Endothelial cell of umbilical vein (primary cell): ENCODE measurements at regions not wholly inside any gene's neighbourhood (a gene's known extent, or its start where the extent isn't known, plus 50 kb on each side); places are given as distances from the start of the nearest gene placed in this dataset.

ENCODE experiments used
- BruUV-seq: library from RNA; stranded (reverse); fragments of 400-500 nt; replicated peaks from 2 replicates; lab custom pipeline; 2021; lab: Mats Ljungman, UMichigan
- CTCF ChIA-PET: fragments of 300-600, 350-600 bp; sonication (Branson Sonifier 250); formaldehyde crosslinking; loops from one replicate; lab custom pipeline; 2021; ENCODE audit warnings: antibody characterized with exemption, inconsistent platforms; lab: Charles Lee
- POLR2A ChIA-PET: fragments of 300-600, 350-600 bp; sonication (Branson Sonifier 250); formaldehyde crosslinking; loops from one replicate; lab custom pipeline; 2021; ENCODE audit warnings: antibody characterized with exemption, inconsistent platforms; lab: Charles Lee
- DNase-seq: peaks from one replicate; pipeline ENCODE4 v3.0.0-alpha.2; 2011; ENCODE audit warnings: low read depth, low spot score
- FAIRE-seq: peaks from 2 replicates; lab custom pipeline; 2011; peaks lifted over from hg19 to GRCh38; lab: Jason Lieb, UNC
- H2AFZ ChIP-seq: 2 replicates; pipeline ENCODE4 v1.6.0; 2012; ENCODE audit warnings: low read depth, low read length, control low read depth, inconsistent platforms
- H3K27ac ChIP-seq: 2 replicates; pipeline ENCODE4 v1.5.1; 2011; ENCODE audit warnings: low read depth, mild to moderate bottlenecking, control low read depth, low read length, moderate library complexity; ENCODE audit not compliant: insufficient read depth
- H3K27me3 ChIP-seq, 2 experiments: 2 replicates each; pipeline versions ENCODE4 v1.6.0 to v1.6.1; 2011; ENCODE audit warnings: low read length in 2 of 2, mixed read lengths in 1 of 2; ENCODE audit not compliant: control insufficient read depth in 2 of 2, insufficient read depth in 2 of 2
- H3K36me3 ChIP-seq, 2 experiments: 2 replicates in 1 of 2; 3 replicates in 1 of 2; pipeline ENCODE4 v1.5.1; 2011; ENCODE audit warnings: low read length in 2 of 2, mild to moderate bottlenecking in 1 of 2, moderate library complexity in 1 of 2; ENCODE audit not compliant: control insufficient read depth in 2 of 2, insufficient read depth in 2 of 2; ENCODE audit errors: extremely low read depth in 1 of 2
- H3K4me1 ChIP-seq: 3 replicates; pipeline ENCODE4 v1.5.1; 2011; ENCODE audit warnings: mild to moderate bottlenecking, low read length; ENCODE audit not compliant: control insufficient read depth, insufficient read depth; ENCODE audit errors: extremely low read depth
- H3K4me2 ChIP-seq: 2 replicates; pipeline ENCODE4 v1.6.1; 2011; ENCODE audit warnings: low read length, control low read depth, mixed read lengths; ENCODE audit not compliant: insufficient read depth
- H3K4me3 ChIP-seq, 3 experiments: fragments of 200-600 bp in 1 of 3; sonication (generic), shearing (Covaris generic) in 1 of 3; replicated peaks in 1 of 3; 2 replicates each; pipeline ENCODE4 v1.5.1; 2011 to 2016; ENCODE audit warnings: control low read depth in 3 of 3, low read length in 3 of 3, mild to moderate bottlenecking in 2 of 3, inconsistent platforms in 1 of 3, low read depth in 1 of 3, moderate library complexity in 1 of 3; ENCODE audit not compliant: insufficient read depth in 1 of 3
- H3K79me2 ChIP-seq: 2 replicates; pipeline ENCODE4 v1.6.0; 2012; ENCODE audit warnings: low read length, inconsistent platforms; ENCODE audit not compliant: control insufficient read depth, insufficient read depth
- H3K9ac ChIP-seq: replicated peaks from 2 replicates; pipeline ENCODE3; 2011; ENCODE audit warnings: low read length, control low read depth; ENCODE audit not compliant: insufficient read depth; ENCODE audit errors: extremely low read depth
- H3K9me1 ChIP-seq: replicated peaks from 3 replicates; pipeline ENCODE4 v1.6.0; 2011; ENCODE audit warnings: mild to moderate bottlenecking, low read length; ENCODE audit not compliant: control insufficient read depth, insufficient read depth; ENCODE audit errors: extremely low read depth
- H3K9me3 ChIP-seq: replicated peaks from 2 replicates; pipeline ENCODE4 v1.5.1; 2012; ENCODE audit warnings: low read length, inconsistent platforms; ENCODE audit not compliant: control insufficient read depth, insufficient read depth
- H4K20me1 ChIP-seq: replicated peaks from 2 replicates; pipeline ENCODE3; 2011; ENCODE audit warnings: mild to moderate bottlenecking, low read length; ENCODE audit not compliant: control insufficient read depth, insufficient read depth; ENCODE audit errors: extremely low read depth
- EZH2 ChIP-seq: IDR thresholded peaks from 2 replicates; pipeline ENCODE4 v1.6.1; 2012; ENCODE audit warnings: borderline replicate concordance, low read depth, mild to moderate bottlenecking, moderate library complexity, low read length, inconsistent platforms; ENCODE audit not compliant: severe bottlenecking
- FOS ChIP-seq: IDR thresholded peaks from 2 replicates; pipeline ENCODE4 v1.6.1; 2011; ENCODE audit warnings: mild to moderate bottlenecking, low read length, moderate library complexity, borderline replicate concordance; ENCODE audit not compliant: insufficient read depth
- GATA2 ChIP-seq: IDR thresholded peaks from 2 replicates; pipeline ENCODE4 v1.7.0; 2011; ENCODE audit warnings: low read depth, mild to moderate bottlenecking, moderate library complexity, mixed read lengths, low read length; ENCODE audit not compliant: insufficient read length, insufficient read depth
- JUN ChIP-seq: IDR thresholded peaks from 2 replicates; pipeline ENCODE4 v1.6.1; 2011; ENCODE audit warnings: borderline replicate concordance, low read depth; ENCODE audit not compliant: insufficient read length, insufficient read depth
- MYC ChIP-seq: IDR thresholded peaks from one replicate; pipeline ENCODE4 v1.6.1; 2011; ENCODE audit warnings: mild to moderate bottlenecking, low read depth, low read length
- POLR2A ChIP-seq: IDR thresholded peaks from 2 replicates; pipeline ENCODE4 v1.6.1; 2012; ENCODE audit warnings: low read depth, mild to moderate bottlenecking, control low read depth, low read length
- POLR2AphosphoS5 ChIP-seq: IDR thresholded peaks from 2 replicates; pipeline ENCODE4 v1.6.1; 2012; ENCODE audit warnings: low read depth, mild to moderate bottlenecking, control low read depth, low read length, moderate library complexity; ENCODE audit not compliant: insufficient read depth
- dilution Hi-C: fragments of 300-500 bp; cut with MboI; formaldehyde crosslinking; loops from one replicate; pipeline ENCODE4 v1.15.0; 2019; ENCODE audit warnings: low sequenced_read_pairs; ENCODE audit not compliant: extremely low pct_ligation_motif_present
- intact Hi-C: fragments of 100-400 bp; cut with micrococcal nuclease; formaldehyde crosslinking; loops from one replicate; pipeline ENCODE4 v1.10.0; 2022
- TF ChIP-seq, protein P1 (sequence below): IDR thresholded peaks from 2 replicates; pipeline ENCODE4 v1.6.1; 2011; ENCODE audit not compliant: insufficient read depth, insufficient read length
- TF ChIP-seq, protein P2 (sequence below), 2 donors: IDR thresholded peaks; 1 replicate in 1 of 2; 2 replicates in 1 of 2; pipeline ENCODE4 v1.5.1; 2011; ENCODE audit warnings: low read length in 2 of 2, mild to moderate bottlenecking in 2 of 2, moderate library complexity in 2 of 2, control low read depth in 1 of 2, inconsistent platforms in 1 of 2, low read depth in 1 of 2; ENCODE audit not compliant: insufficient read depth in 1 of 2; ENCODE audit errors: extremely low read depth in 1 of 2

DNA sequence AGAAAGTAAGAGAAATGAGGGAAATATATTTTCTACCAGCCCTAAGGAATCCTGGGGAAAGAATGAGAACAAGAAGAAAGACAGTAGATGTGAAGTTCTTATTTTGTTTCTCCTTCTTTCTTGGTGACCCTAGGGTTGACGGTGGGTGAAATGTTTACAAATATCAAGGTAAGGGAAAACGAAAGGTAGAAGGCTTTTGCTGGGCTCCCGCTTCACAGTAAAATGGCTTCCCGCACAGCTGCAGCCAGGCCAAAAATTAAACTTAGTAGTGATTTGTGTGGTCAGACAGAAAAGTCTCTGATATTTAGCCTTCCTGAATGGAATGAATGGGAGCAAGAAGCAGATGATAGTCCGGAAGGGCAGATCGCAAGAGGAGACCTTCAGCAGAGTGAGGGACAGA is 99.1 kb upstream of the COL3A1 start:
- no peak overlapping the region for H3K4me3 ChIP-seq
- no peak overlapping the region for H3K4me2 ChIP-seq
- H4K20me1 ChIP-seq: no peaks in the 10 kb centered on the region
- H3K4me1 ChIP-seq: no peaks in the 10 kb centered on the region
- DNase-seq (no peak), FAIRE-seq (no peak)
- no TSS peak for BruUV-seq
- dilution Hi-C loops (no loop called here), intact Hi-C loops (no loop called here)
- TF ChIP-seq, protein P1, sequence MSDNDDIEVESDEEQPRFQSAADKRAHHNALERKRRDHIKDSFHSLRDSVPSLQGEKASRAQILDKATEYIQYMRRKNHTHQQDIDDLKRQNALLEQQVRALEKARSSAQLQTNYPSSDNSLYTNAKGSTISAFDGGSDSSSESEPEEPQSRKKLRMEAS: no peak
- no peaks in the 10 kb centered on the region for H3K36me3 ChIP-seq
- H3K9me3 ChIP-seq: no peaks in the 10 kb centered on the region
- no peak overlapping the region for H2AFZ ChIP-seq
- POLR2A ChIA-PET: no interaction called here
- H3K27me3 ChIP-seq: no peaks in the 10 kb centered on the region
- no peak overlapping the region for H3K9ac ChIP-seq
- H3K9me1 ChIP-seq: no peaks in the 10 kb centered on the region
- no peaks in the 10 kb centered on the region for H3K79me2 ChIP-seq
- no peak overlapping the region for H3K27ac ChIP-seq
- CTCF ChIA-PET: no interaction called here

DNA sequence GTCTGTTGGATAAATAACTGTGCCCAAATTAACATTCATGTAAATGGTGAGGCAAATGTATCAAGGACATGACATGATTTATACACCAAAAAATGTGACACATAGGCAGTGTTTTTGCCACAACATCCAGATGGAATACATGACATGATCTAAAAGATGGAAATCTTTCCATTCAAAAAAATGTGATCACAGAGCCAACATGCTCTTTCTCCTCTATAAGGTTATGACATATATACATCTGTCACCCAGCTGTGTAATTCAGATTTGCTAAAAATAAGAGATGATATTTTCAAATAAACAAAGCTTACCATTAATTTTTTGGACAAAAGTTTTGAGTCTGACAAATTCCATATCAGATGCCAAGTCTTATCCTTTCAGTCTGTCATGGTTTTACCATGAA is 95.5 kb upstream of the COL3A1 start:
- Histone ChIP-seq H3K79me2 (no peaks in the 10 kb centered on the region), H3K9ac (no peak overlapping the region), H3K27me3 (no peaks in the 10 kb centered on the region), H2AFZ (no peak overlapping the region), H3K27ac (no peak overlapping the region), H3K9me1 (no peaks in the 10 kb centered on the region), H3K4me3 (no peak overlapping the region), H3K9me3 (no peaks in the 10 kb centered on the region), H3K4me1 (no peaks in the 10 kb centered on the region), H3K36me3 (no peaks in the 10 kb centered on the region), H4K20me1 (no peaks in the 10 kb centered on the region), H3K4me2 (no peak overlapping the region)
- POLR2A ChIA-PET: no interaction called here
- dilution Hi-C loops (no loop called here), intact Hi-C loops (no loop called here)
- CTCF ChIA-PET: interaction anchor here (0.6 kb wide), 1 partner anchor 14 kb away, joined by 3 read pairs; no protein-coding TSS in a partner anchor
- DNase-seq (no peak), FAIRE-seq (no peak)
- BruUV-seq: no TSS peak
- TF ChIP-seq GATA2: no peak
- TF ChIP-seq EZH2: no peak
- TF ChIP-seq FOS: no peak
- no peak for TF ChIP-seq JUN
- TF ChIP-seq, protein P1: no peak
- TF ChIP-seq POLR2A: no peak
- no peak for TF ChIP-seq MYC
- TF ChIP-seq, protein P2, sequence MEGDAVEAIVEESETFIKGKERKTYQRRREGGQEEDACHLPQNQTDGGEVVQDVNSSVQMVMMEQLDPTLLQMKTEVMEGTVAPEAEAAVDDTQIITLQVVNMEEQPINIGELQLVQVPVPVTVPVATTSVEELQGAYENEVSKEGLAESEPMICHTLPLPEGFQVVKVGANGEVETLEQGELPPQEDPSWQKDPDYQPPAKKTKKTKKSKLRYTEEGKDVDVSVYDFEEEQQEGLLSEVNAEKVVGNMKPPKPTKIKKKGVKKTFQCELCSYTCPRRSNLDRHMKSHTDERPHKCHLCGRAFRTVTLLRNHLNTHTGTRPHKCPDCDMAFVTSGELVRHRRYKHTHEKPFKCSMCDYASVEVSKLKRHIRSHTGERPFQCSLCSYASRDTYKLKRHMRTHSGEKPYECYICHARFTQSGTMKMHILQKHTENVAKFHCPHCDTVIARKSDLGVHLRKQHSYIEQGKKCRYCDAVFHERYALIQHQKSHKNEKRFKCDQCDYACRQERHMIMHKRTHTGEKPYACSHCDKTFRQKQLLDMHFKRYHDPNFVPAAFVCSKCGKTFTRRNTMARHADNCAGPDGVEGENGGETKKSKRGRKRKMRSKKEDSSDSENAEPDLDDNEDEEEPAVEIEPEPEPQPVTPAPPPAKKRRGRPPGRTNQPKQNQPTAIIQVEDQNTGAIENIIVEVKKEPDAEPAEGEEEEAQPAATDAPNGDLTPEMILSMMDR (IDR thresholded peaks at IDR 0.05; ENCODE audit: extremely low read depth in 1 of 2, insufficient read depth in 1 of 2, low read depth in 1 of 2, low read length in 2 of 2): no peak
- TF ChIP-seq POLR2AphosphoS5: no peak
